Panc1 (cell line): ENCODE measurements at regions not wholly inside any gene's neighbourhood (a gene's known extent, or its start where the extent isn't known, plus 50 kb on each side); places are given as distances from the start of the nearest gene placed in this dataset.

Experiments
- ATAC-seq: fragments of 200-7000 bp; cut with Tn5 transposase; 2 replicates; pipeline ENCODE4 v1.9.1; 2020; ENCODE audit warnings: mild to moderate bottlenecking, moderate library complexity
- BruUV-seq: library from RNA; stranded (reverse); fragments of 400-500 nt; replicated peaks from 2 replicates; lab custom pipeline; 2021; lab: Mats Ljungman, UMichigan
- CTCF ChIA-PET: fragments of 300-600 bp; sonication (Branson Sonifier 250); formaldehyde crosslinking; loops from one replicate; lab custom pipeline; 2022; ENCODE audit warnings: antibody characterized with exemption; lab: Charles Lee
- POLR2A ChIA-PET: fragments of 300-600 bp; sonication (Branson Sonifier 250); formaldehyde crosslinking; loops from one replicate; lab custom pipeline; 2022; ENCODE audit warnings: antibody characterized with exemption; lab: Charles Lee
- DNase-seq: peaks from one replicate; pipeline ENCODE4 v3.0.0-alpha.2; 2010; ENCODE audit warnings: low read depth, low spot score
- H3K27ac ChIP-seq: 2 replicates; pipeline ENCODE4 v1.5.1; 2011; ENCODE audit warnings: mild to moderate bottlenecking, low read length, inconsistent platforms
- H3K27me3 ChIP-seq: fragments of 200-500 bp; sonication (Bioruptor generic); 2 replicates; pipeline ENCODE4 v1.6.0; 2014; ENCODE audit warnings: low read length, inconsistent platforms; ENCODE audit not compliant: control insufficient read depth, insufficient read depth
- H3K36me3 ChIP-seq: fragments of 200-500 bp; sonication (Bioruptor generic); 2 replicates; pipeline ENCODE4 v1.5.1; 2014; ENCODE audit warnings: inconsistent platforms, mild to moderate bottlenecking, low read length, moderate library complexity; ENCODE audit not compliant: control insufficient read depth, insufficient read depth
- H3K4me1 ChIP-seq: 2 replicates; pipeline ENCODE4 v1.5.1; 2011; ENCODE audit warnings: inconsistent platforms, mild to moderate bottlenecking, low read length, moderate library complexity; ENCODE audit not compliant: control insufficient read depth, insufficient read depth
- H3K4me3 ChIP-seq, 2 experiments: 2 replicates each; pipeline ENCODE4 v1.5.1; 2011 to 2012; ENCODE audit warnings: low read depth in 2 of 2, low read length in 2 of 2, mild to moderate bottlenecking in 2 of 2, inconsistent platforms in 1 of 2, moderate library complexity in 1 of 2
- H3K9me3 ChIP-seq: fragments of 200-500 bp; sonication (Bioruptor generic); 2 replicates; pipeline ENCODE4 v1.5.1; 2014; ENCODE audit warnings: low read depth, mild to moderate bottlenecking, inconsistent platforms, low read length, moderate library complexity; ENCODE audit not compliant: control insufficient read depth, insufficient read depth
- CTCF ChIP-seq: fragments of 450-650 bp; IDR thresholded peaks from 2 replicates; pipeline ENCODE4 v1.5.1; 2017; ENCODE audit warnings: mild to moderate bottlenecking
- POLR2AphosphoS5 ChIP-seq: IDR thresholded peaks from 2 replicates; pipeline ENCODE4 v1.6.1; 2012; ENCODE audit warnings: mild to moderate bottlenecking, low read depth, low read length, moderate library complexity
- SIN3A ChIP-seq: IDR thresholded peaks from 2 replicates; pipeline ENCODE4 v1.6.1; 2012; ENCODE audit warnings: low read depth, mild to moderate bottlenecking, low read length, moderate library complexity, borderline replicate concordance; ENCODE audit not compliant: insufficient read depth
- TCF7L2 ChIP-seq: IDR thresholded peaks from 2 replicates; pipeline ENCODE4 v1.6.1; 2011; ENCODE audit warnings: mild to moderate bottlenecking, low read depth, low read length, inconsistent platforms
- in situ Hi-C: cut with HindIII; loops from 2 replicates; pipeline ENCODE4 v1.10.0; 2016; ENCODE audit warnings: low sequenced_read_pairs, low pct_unique_long_range_greater_than_20kb
- intact Hi-C: fragments of 100-400 bp; cut with micrococcal nuclease; formaldehyde crosslinking; loops from one replicate; pipeline ENCODE4 v1.10.0; 2022; ENCODE audit not compliant: unreplicated experiment
- TF ChIP-seq, protein P1 (sequence below), 2 experiments: IDR thresholded peaks; 2 replicates each; pipeline ENCODE4 v1.6.1; 2011 to 2012; ENCODE audit warnings: low read depth in 2 of 2, control low read depth in 1 of 2, low read length in 1 of 2, mild to moderate bottlenecking in 1 of 2, moderate library complexity in 1 of 2; ENCODE audit not compliant: insufficient read depth in 1 of 2

DNA sequence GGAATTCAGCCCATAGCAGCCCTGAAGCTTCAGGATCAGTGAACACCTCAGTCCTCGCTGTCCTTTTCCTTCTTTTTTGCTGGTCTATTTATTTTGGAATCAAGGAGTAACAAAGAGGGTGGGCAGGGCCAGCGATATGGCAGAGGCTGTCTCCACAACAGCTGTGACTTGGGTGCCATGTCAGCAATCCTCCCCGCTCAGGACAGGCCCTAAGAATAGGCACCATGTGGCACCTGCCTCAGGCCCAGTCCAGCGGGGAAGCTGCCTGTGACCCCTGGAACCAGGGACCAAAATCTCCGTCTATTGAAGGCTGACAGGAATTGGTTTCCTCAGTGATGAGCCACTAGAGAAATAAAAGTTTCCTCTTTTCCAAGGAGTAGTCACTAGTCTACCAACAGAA is 58.6 kb upstream of the TNR start:
- no peak for TF ChIP-seq POLR2AphosphoS5
- no peak for TF ChIP-seq CTCF
- TF ChIP-seq, protein P1, sequence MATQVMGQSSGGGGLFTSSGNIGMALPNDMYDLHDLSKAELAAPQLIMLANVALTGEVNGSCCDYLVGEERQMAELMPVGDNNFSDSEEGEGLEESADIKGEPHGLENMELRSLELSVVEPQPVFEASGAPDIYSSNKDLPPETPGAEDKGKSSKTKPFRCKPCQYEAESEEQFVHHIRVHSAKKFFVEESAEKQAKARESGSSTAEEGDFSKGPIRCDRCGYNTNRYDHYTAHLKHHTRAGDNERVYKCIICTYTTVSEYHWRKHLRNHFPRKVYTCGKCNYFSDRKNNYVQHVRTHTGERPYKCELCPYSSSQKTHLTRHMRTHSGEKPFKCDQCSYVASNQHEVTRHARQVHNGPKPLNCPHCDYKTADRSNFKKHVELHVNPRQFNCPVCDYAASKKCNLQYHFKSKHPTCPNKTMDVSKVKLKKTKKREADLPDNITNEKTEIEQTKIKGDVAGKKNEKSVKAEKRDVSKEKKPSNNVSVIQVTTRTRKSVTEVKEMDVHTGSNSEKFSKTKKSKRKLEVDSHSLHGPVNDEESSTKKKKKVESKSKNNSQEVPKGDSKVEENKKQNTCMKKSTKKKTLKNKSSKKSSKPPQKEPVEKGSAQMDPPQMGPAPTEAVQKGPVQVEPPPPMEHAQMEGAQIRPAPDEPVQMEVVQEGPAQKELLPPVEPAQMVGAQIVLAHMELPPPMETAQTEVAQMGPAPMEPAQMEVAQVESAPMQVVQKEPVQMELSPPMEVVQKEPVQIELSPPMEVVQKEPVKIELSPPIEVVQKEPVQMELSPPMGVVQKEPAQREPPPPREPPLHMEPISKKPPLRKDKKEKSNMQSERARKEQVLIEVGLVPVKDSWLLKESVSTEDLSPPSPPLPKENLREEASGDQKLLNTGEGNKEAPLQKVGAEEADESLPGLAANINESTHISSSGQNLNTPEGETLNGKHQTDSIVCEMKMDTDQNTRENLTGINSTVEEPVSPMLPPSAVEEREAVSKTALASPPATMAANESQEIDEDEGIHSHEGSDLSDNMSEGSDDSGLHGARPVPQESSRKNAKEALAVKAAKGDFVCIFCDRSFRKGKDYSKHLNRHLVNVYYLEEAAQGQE (IDR thresholded peaks at IDR 0.05; ENCODE audit: insufficient read depth in 1 of 2, low read depth in 2 of 2, low read length in 1 of 2) = no peak
- TF ChIP-seq SIN3A = no peak
- no peak for TF ChIP-seq TCF7L2
- ATAC-seq (no peak), DNase-seq (no peak)
- BruUV-seq = no TSS peak
- Histone ChIP-seq H3K27me3 (no peaks in the 10 kb centered on the region), H3K4me3 (no peak overlapping the region), H3K36me3 (no peaks in the 10 kb centered on the region), H3K27ac (no peak overlapping the region), H3K4me1 (no peaks in the 10 kb centered on the region), H3K9me3 (no peaks in the 10 kb centered on the region)
- CTCF ChIA-PET = no interaction called here
- intact Hi-C loops = no loop called here
- POLR2A ChIA-PET = no interaction called here
- in situ Hi-C loops = no loop called here

- ChIA-PET CTCF (no interaction called here), POLR2A (no interaction called here)
- Histone ChIP-seq H3K36me3 (no peaks in the 10 kb centered on the region), H3K4me3 (no peak overlapping the region), H3K9me3 (no peaks in the 10 kb centered on the region), H3K4me1 (no peaks in the 10 kb centered on the region), H3K27me3 (no peaks in the 10 kb centered on the region), H3K27ac (no peak overlapping the region)
- no TSS peak for BruUV-seq
- intact Hi-C loops = no loop called here
- in situ Hi-C loops = no loop called here
- TF ChIP-seq TCF7L2 (no peak), SIN3A (no peak), POLR2AphosphoS5 (no peak), CTCF (no peak)
- TF ChIP-seq, protein P1 (IDR thresholded peaks at IDR 0.05; ENCODE audit: insufficient read depth in 1 of 2, low read depth in 2 of 2, low read length in 1 of 2) = no peak
- no peak for DNase-seq
- no peak for ATAC-seq
Measured at GRCh38 chr1:175797576-175797975, 54.2 kb upstream of the TNR start.
